Astrocyte (in vitro differentiated cells and primary cell): ENCODE measurements at regions not wholly inside any gene's neighbourhood (a gene's known extent, or its start where the extent isn't known, plus 50 kb on each side); places are given as distances from the start of the nearest gene placed in this dataset.

Source experiments
- DNase-seq: peaks from one replicate; pipeline ENCODE4 v3.0.0-alpha.2; 2010; ENCODE audit warnings: low read depth
- FAIRE-seq: peaks from 2 replicates; lab custom pipeline; 2011; peaks lifted over from hg19 to GRCh38; lab: Jason Lieb, UNC
- H2AFZ ChIP-seq: 2 replicates; pipeline ENCODE4 v1.6.0; 2012; ENCODE audit warnings: low read depth, low read length, inconsistent platforms
- H3K27ac ChIP-seq: 2 replicates; pipeline ENCODE4 v1.5.1; 2011; ENCODE audit warnings: low read depth, low read length, inconsistent platforms
- H3K27me3 ChIP-seq: 2 replicates; pipeline ENCODE4 v1.6.0; 2011; ENCODE audit warnings: low read length, inconsistent platforms; ENCODE audit not compliant: insufficient read depth
- H3K36me3 ChIP-seq: 2 replicates; pipeline ENCODE4 v1.5.1; 2011; ENCODE audit warnings: low read length, inconsistent platforms; ENCODE audit not compliant: insufficient read depth
- H3K4me1 ChIP-seq: 2 replicates; pipeline ENCODE4 v1.5.1; 2011; ENCODE audit warnings: low read length, inconsistent platforms; ENCODE audit not compliant: insufficient read depth
- H3K4me2 ChIP-seq: 2 replicates; pipeline ENCODE4 v1.6.0; 2012; ENCODE audit warnings: low read length, inconsistent platforms
- H3K4me3 ChIP-seq: 2 replicates; pipeline ENCODE4 v1.5.1; 2011; ENCODE audit warnings: low read depth, mild to moderate bottlenecking, low read length, inconsistent platforms; ENCODE audit not compliant: insufficient read depth
- H3K79me2 ChIP-seq: 2 replicates; pipeline ENCODE4 v1.6.0; 2012; ENCODE audit warnings: mild to moderate bottlenecking, low read length, inconsistent platforms; ENCODE audit not compliant: insufficient read depth
- H3K9ac ChIP-seq: 2 replicates; pipeline ENCODE4 v1.6.0; 2012; ENCODE audit warnings: mild to moderate bottlenecking, low read length, inconsistent platforms
- H3K9me3 ChIP-seq: 2 replicates; pipeline ENCODE4 v1.5.1; 2012; ENCODE audit warnings: low read depth, mild to moderate bottlenecking, low read length, inconsistent platforms; ENCODE audit not compliant: insufficient read depth
- H4K20me1 ChIP-seq: 2 replicates; pipeline ENCODE4 v1.6.0; 2012; ENCODE audit warnings: low read length, inconsistent platforms; ENCODE audit not compliant: insufficient read depth
- H3K27ac Mint-ChIP-seq: one replicate; pipeline ENCODE4 v1.8.0; 2021; ENCODE audit warnings: mild to moderate bottlenecking, mixed read lengths; ENCODE audit not compliant: unreplicated experiment
- H3K27me3 Mint-ChIP-seq: one replicate; pipeline ENCODE4 v1.8.0; 2021; ENCODE audit warnings: low read depth, mixed read lengths; ENCODE audit not compliant: unreplicated experiment
- H3K36me3 Mint-ChIP-seq: one replicate; pipeline ENCODE4 v1.8.0; 2021; ENCODE audit warnings: low read depth, mixed read lengths; ENCODE audit not compliant: unreplicated experiment
- H3K4me1 Mint-ChIP-seq: one replicate; pipeline ENCODE4 v1.8.0; 2021; ENCODE audit warnings: low read depth, mixed read lengths; ENCODE audit not compliant: unreplicated experiment
- H3K4me3 Mint-ChIP-seq: one replicate; pipeline ENCODE4 v1.8.0; 2021; ENCODE audit warnings: mild to moderate bottlenecking, moderate library complexity, mixed read lengths; ENCODE audit not compliant: unreplicated experiment
- H3K9me3 Mint-ChIP-seq: one replicate; pipeline ENCODE4 v1.8.0; 2021; ENCODE audit warnings: mild to moderate bottlenecking, mixed read lengths; ENCODE audit not compliant: unreplicated experiment
- CTCF ChIP-seq: IDR thresholded peaks from 2 replicates; pipeline ENCODE4 v1.5.1; 2011; ENCODE audit warnings: low read depth, mild to moderate bottlenecking, inconsistent platforms, low read length, moderate library complexity; ENCODE audit not compliant: insufficient read depth
- EZH2 ChIP-seq: IDR thresholded peaks from 2 replicates; pipeline ENCODE4 v1.6.1; 2012; ENCODE audit warnings: mild to moderate bottlenecking, low read length, inconsistent platforms; ENCODE audit not compliant: insufficient read depth

- H4K20me1 ChIP-seq: no peaks in the 10 kb centered on the region
- no peaks in the 10 kb centered on the region for H3K36me3 ChIP-seq
- H3K27me3 Mint-ChIP-seq: peaks cover 35% of the 10 kb centered on the region
- H3K4me1 Mint-ChIP-seq: no peaks in the 10 kb centered on the region
- H3K4me3 ChIP-seq: no peak overlapping the region
- no peaks in the 10 kb centered on the region for H3K9me3 Mint-ChIP-seq
- no peak overlapping the region for H3K4me3 Mint-ChIP-seq
- no peak overlapping the region for H3K4me2 ChIP-seq
- no peaks in the 10 kb centered on the region for H3K27me3 ChIP-seq
- no peak overlapping the region for H2AFZ ChIP-seq
- H3K79me2 ChIP-seq: no peaks in the 10 kb centered on the region
- DNase-seq: no peak
- no peaks in the 10 kb centered on the region for H3K9me3 ChIP-seq
- no peak overlapping the region for H3K27ac ChIP-seq
- no peaks in the 10 kb centered on the region for H3K36me3 Mint-ChIP-seq
- H3K4me1 ChIP-seq: no peaks in the 10 kb centered on the region
- H3K27ac Mint-ChIP-seq: no peak overlapping the region
- TF ChIP-seq CTCF (no peak), EZH2 (no peak)
- no peak overlapping the region for H3K9ac ChIP-seq
- no peak for FAIRE-seq
Measured at GRCh38 chr17:33689725-33690124, 396.6 kb upstream of the ASIC2 start.

GRCh38 chr17:33695431-33695830 lies 402.3 kb upstream of the ASIC2 start:
- H3K4me1 ChIP-seq: no peaks in the 10 kb centered on the region
- H3K27ac ChIP-seq: no peak overlapping the region
- Mint-ChIP-seq H3K4me1 (no peaks in the 10 kb centered on the region), H3K4me3 (no peak overlapping the region), H3K27ac (no peak overlapping the region), H3K9me3 (no peaks in the 10 kb centered on the region), H3K36me3 (no peaks in the 10 kb centered on the region), H3K27me3 (peaks cover 26% of the 10 kb centered on the region)
- no peak for DNase-seq
- FAIRE-seq: no peak
- H3K79me2 ChIP-seq: no peaks in the 10 kb centered on the region
- no peaks in the 10 kb centered on the region for H3K9me3 ChIP-seq
- H3K36me3 ChIP-seq: no peaks in the 10 kb centered on the region
- no peak overlapping the region for H3K4me2 ChIP-seq
- no peak overlapping the region for H3K9ac ChIP-seq
- no peak overlapping the region for H2AFZ ChIP-seq
- no peak overlapping the region for H3K4me3 ChIP-seq
- no peaks in the 10 kb centered on the region for H3K27me3 ChIP-seq
- no peaks in the 10 kb centered on the region for H4K20me1 ChIP-seq
- TF ChIP-seq CTCF (no peak), EZH2 (no peak)

- Histone ChIP-seq H3K27me3 (no peaks in the 10 kb centered on the region), H3K79me2 (no peaks in the 10 kb centered on the region), H3K9me3 (no peaks in the 10 kb centered on the region), H3K4me2 (no peak overlapping the region), H3K4me3 (no peak overlapping the region), H2AFZ (no peak overlapping the region), H3K36me3 (no peaks in the 10 kb centered on the region), H3K9ac (no peak overlapping the region), H3K4me1 (no peaks in the 10 kb centered on the region), H4K20me1 (no peaks in the 10 kb centered on the region), H3K27ac (no peak overlapping the region)
- DNase-seq (no peak), FAIRE-seq (no peak)
- no peak overlapping the region for H3K27ac Mint-ChIP-seq
- no peak for TF ChIP-seq EZH2
- TF ChIP-seq CTCF: no peak
- peaks cover 29% of the 10 kb centered on the region for H3K27me3 Mint-ChIP-seq
- H3K36me3 Mint-ChIP-seq: no peaks in the 10 kb centered on the region
- no peaks in the 10 kb centered on the region for H3K4me1 Mint-ChIP-seq
- no peaks in the 10 kb centered on the region for H3K9me3 Mint-ChIP-seq
- no peak overlapping the region for H3K4me3 Mint-ChIP-seq
Measured at GRCh38 chr17:33696102-33696501, 403.0 kb upstream of the ASIC2 start.
